IPS DF 6.9 (cell line): ENCODE measurements at regions not wholly inside any gene's neighbourhood (a gene's known extent, or its start where the extent isn't known, plus 50 kb on each side); places are given as distances from the start of the nearest gene placed in this dataset.

ENCODE experiments used
- DNase-seq: peaks from one replicate; pipeline ENCODE4 v3.0.0-alpha.2; 2013; ENCODE audit warnings: low read depth, low spot score
- H3K27ac ChIP-seq: one replicate; pipeline ENCODE4 v1.5.1; 2013; ENCODE audit warnings: low read length, control low read depth
- H3K27me3 ChIP-seq: 2 replicates; pipeline ENCODE4 v1.6.1; 2013; ENCODE audit warnings: mild to moderate bottlenecking, low read length; ENCODE audit not compliant: control insufficient read depth, insufficient read depth
- H3K36me3 ChIP-seq: 2 replicates; pipeline ENCODE4 v1.6.1; 2013; ENCODE audit warnings: low read length; ENCODE audit not compliant: control insufficient read depth, insufficient read depth
- H3K4me1 ChIP-seq: 2 replicates; pipeline ENCODE4 v1.6.1; 2013; ENCODE audit warnings: low read length; ENCODE audit not compliant: control insufficient read depth, insufficient read depth
- H3K4me3 ChIP-seq: 2 replicates; pipeline ENCODE4 v1.5.1; 2013; ENCODE audit warnings: mild to moderate bottlenecking, low read length
- H3K9me3 ChIP-seq: 2 replicates; pipeline ENCODE4 v1.6.1; 2013; ENCODE audit warnings: low read length, inconsistent platforms; ENCODE audit not compliant: control insufficient read depth, insufficient read depth
- WGBS: extraction: QIAGEN DNeasy Blood & Tissue Kit; methylation state at CpG from one replicate; pipeline ENCODE4 v1.1.7; 2013; ENCODE audit warnings: mixed read lengths, missing lambda C conversion rate; ENCODE audit not compliant: insufficient read length, insufficient coverage; 5-methylcytosine and 5-hydroxymethylcytosine counted together

- no peaks in the 10 kb centered on the region for H3K36me3 ChIP-seq
- no peaks in the 10 kb centered on the region for H3K4me1 ChIP-seq
- no peak for DNase-seq
- WGBS: no CpG with 5 or more reads among the region's 2 CpGs
- H3K27ac ChIP-seq: no peak overlapping the region
- no peaks in the 10 kb centered on the region; the same call in 1 of the 2 replicates for H3K27me3 ChIP-seq
- H3K9me3 ChIP-seq: no peaks in the 10 kb centered on the region
- no peak overlapping the region for H3K4me3 ChIP-seq
Observed at GRCh38 chr18:47550611-47551010, 299.2 kb upstream of the SKOR2 start.

- Histone ChIP-seq H3K4me1 (no peaks in the 10 kb centered on the region), H3K27me3 (no peaks in the 10 kb centered on the region; the same call in 1 of the 2 replicates), H3K4me3 (no peak overlapping the region), H3K27ac (no peak overlapping the region), H3K36me3 (no peaks in the 10 kb centered on the region), H3K9me3 (no peaks in the 10 kb centered on the region)
- DNase-seq: no peak
- WGBS: no CpG with 5 or more reads among the region's 2 CpGs
Observed at GRCh38 chr18:47549021-47549540, 297.6 kb upstream of the SKOR2 start.

- no peaks in the 10 kb centered on the region for H3K4me1 ChIP-seq
- H3K4me3 ChIP-seq: no peak overlapping the region
- H3K36me3 ChIP-seq: no peaks in the 10 kb centered on the region
- no CpG with 5 or more reads among the region's 6 CpGs for WGBS
- no peak for DNase-seq
- H3K27me3 ChIP-seq: no peaks in the 10 kb centered on the region; the same call in 1 of the 2 replicates
- no peak overlapping the region for H3K27ac ChIP-seq
- H3K9me3 ChIP-seq: no peaks in the 10 kb centered on the region
Observed at GRCh38 chr18:47547539-47548202, 296.2 kb upstream of the SKOR2 start.

GRCh38 chr18:47545613-47546012, 294.2 kb upstream of the SKOR2 start:
- no peak for DNase-seq
- Histone ChIP-seq H3K36me3 (no peaks in the 10 kb centered on the region), H3K27me3 (no peaks in the 10 kb centered on the region; the same call in 1 of the 2 replicates), H3K27ac (no peak overlapping the region), H3K4me1 (no peaks in the 10 kb centered on the region), H3K9me3 (no peaks in the 10 kb centered on the region), H3K4me3 (no peak overlapping the region)
- WGBS: no CpG with 5 or more reads among the region's 6 CpGs

- H3K27ac ChIP-seq: no peak overlapping the region
- no CpG with 5 or more reads among the region's 3 CpGs for WGBS
- no peaks in the 10 kb centered on the region for H3K9me3 ChIP-seq
- H3K4me1 ChIP-seq: no peaks in the 10 kb centered on the region
- no peaks in the 10 kb centered on the region for H3K36me3 ChIP-seq
- DNase-seq: no peak
- H3K27me3 ChIP-seq: no peaks in the 10 kb centered on the region
- H3K4me3 ChIP-seq: no peak overlapping the region
Observed at GRCh38 chr18:47543080-47543479, 291.6 kb upstream of the SKOR2 start.

- no peak for DNase-seq
- Histone ChIP-seq H3K27ac (no peak overlapping the region), H3K4me1 (no peaks in the 10 kb centered on the region), H3K9me3 (no peaks in the 10 kb centered on the region), H3K4me3 (no peak overlapping the region), H3K27me3 (no peaks in the 10 kb centered on the region), H3K36me3 (no peaks in the 10 kb centered on the region)
- WGBS: no CpG with 5 or more reads among the region's 2 CpGs
Observed at GRCh38 chr18:47542551-47542950, 291.1 kb upstream of the SKOR2 start.

- WGBS: no CpG with 5 or more reads among the region's 27 CpGs
- no peak overlapping the region for H3K27ac ChIP-seq
- no peaks in the 10 kb centered on the region for H3K9me3 ChIP-seq
- no peak overlapping the region for H3K4me3 ChIP-seq
- no peaks in the 10 kb centered on the region for H3K36me3 ChIP-seq
- H3K27me3 ChIP-seq: no peaks in the 10 kb centered on the region
- 0 out of 2 replicates have a peak, but pooled peaks cover 2% of the 10 kb centered on the region for H3K4me1 ChIP-seq
- DNase-seq: no peak
Observed at GRCh38 chr18:47531717-47532116, 280.3 kb upstream of the SKOR2 start.

GRCh38 chr18:47530695-47531094, 279.2 kb upstream of the SKOR2 start:
- no peaks in the 10 kb centered on the region for H3K9me3 ChIP-seq
- DNase-seq: no peak
- WGBS: no CpG with 5 or more reads among the region's 3 CpGs
- H3K4me1 ChIP-seq: 0 out of 2 replicates have a peak, but pooled peaks cover 2% of the 10 kb centered on the region
- no peak overlapping the region for H3K4me3 ChIP-seq
- no peak overlapping the region for H3K27ac ChIP-seq
- no peaks in the 10 kb centered on the region for H3K27me3 ChIP-seq
- H3K36me3 ChIP-seq: no peaks in the 10 kb centered on the region

- no peaks in the 10 kb centered on the region for H3K27me3 ChIP-seq
- DNase-seq: no peak
- no peak overlapping the region for H3K4me3 ChIP-seq
- no peaks in the 10 kb centered on the region for H3K36me3 ChIP-seq
- H3K9me3 ChIP-seq: no peaks in the 10 kb centered on the region
- WGBS: 100% methylated on average over 1 of the region's 1 CpG
- 0 out of 2 replicates have a peak, but pooled peaks cover 2% of the 10 kb centered on the region for H3K4me1 ChIP-seq
- H3K27ac ChIP-seq: no peak overlapping the region
Observed at GRCh38 chr18:47528343-47528742, 276.9 kb upstream of the SKOR2 start.

- Histone ChIP-seq H3K9me3 (no peaks in the 10 kb centered on the region), H3K4me1 (no peaks in the 10 kb centered on the region), H3K27me3 (no peaks in the 10 kb centered on the region), H3K4me3 (no peak overlapping the region), H3K36me3 (no peaks in the 10 kb centered on the region), H3K27ac (no peak overlapping the region)
- WGBS: no CpG with 5 or more reads among the region's 24 CpGs
- DNase-seq: no peak
Observed at GRCh38 chr18:47526147-47526546, 274.7 kb upstream of the SKOR2 start.

- no peak for DNase-seq
- Histone ChIP-seq H3K36me3 (no peaks in the 10 kb centered on the region), H3K4me3 (no peak overlapping the region), H3K4me1 (no peaks in the 10 kb centered on the region), H3K27me3 (no peaks in the 10 kb centered on the region), H3K27ac (no peak overlapping the region), H3K9me3 (no peaks in the 10 kb centered on the region)
- no CpG with 5 or more reads among the region's 2 CpGs for WGBS
Observed at GRCh38 chr18:47522359-47522758, 270.9 kb upstream of the SKOR2 start.
